Astrocyte of the spinal cord (primary cell): ENCODE measurements at regions not wholly inside any gene's neighbourhood (a gene's known extent, or its start where the extent isn't known, plus 50 kb on each side); places are given as distances from the start of the nearest gene placed in this dataset.

Experiments
- DNase-seq: peaks from one replicate; pipeline ENCODE4 v3.0.0; 2011; ENCODE audit warnings: low read depth, low spot score
- H3K4me3 ChIP-seq: 2 replicates; pipeline ENCODE4 v1.5.1; 2011; ENCODE audit warnings: low read depth, mild to moderate bottlenecking, low read length, moderate library complexity
- in situ Hi-C: cut with HindIII; loops from 2 replicates; pipeline ENCODE4 v1.10.0; 2017; ENCODE audit warnings: low sequenced_read_pairs
- TF ChIP-seq, protein P1 (sequence below): IDR thresholded peaks from 2 replicates; pipeline ENCODE4 v1.5.1; 2012; ENCODE audit warnings: low read depth, mild to moderate bottlenecking, low read length, inconsistent platforms

DNA sequence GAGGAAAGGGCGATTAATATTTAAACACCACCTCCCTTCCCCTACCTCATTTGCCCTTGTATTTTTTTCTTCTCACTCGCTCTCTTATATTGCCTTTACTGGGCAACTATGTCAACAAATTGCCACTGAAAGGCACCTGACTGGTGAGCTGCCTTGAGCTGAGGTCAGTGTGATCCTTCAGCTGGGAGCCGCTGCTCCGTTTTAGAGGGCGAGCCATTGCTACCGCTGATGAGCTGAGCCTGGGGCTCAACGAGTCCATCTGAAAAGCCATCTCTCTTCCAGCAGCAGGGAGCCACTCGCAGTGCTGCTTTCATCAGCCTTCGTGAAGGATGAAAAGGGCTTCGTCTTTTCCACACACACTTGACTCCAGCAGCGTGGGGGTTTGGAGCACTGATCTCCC lies 108.0 kb upstream of the KIF26B start:
- no peak for DNase-seq
- TF ChIP-seq, protein P1, sequence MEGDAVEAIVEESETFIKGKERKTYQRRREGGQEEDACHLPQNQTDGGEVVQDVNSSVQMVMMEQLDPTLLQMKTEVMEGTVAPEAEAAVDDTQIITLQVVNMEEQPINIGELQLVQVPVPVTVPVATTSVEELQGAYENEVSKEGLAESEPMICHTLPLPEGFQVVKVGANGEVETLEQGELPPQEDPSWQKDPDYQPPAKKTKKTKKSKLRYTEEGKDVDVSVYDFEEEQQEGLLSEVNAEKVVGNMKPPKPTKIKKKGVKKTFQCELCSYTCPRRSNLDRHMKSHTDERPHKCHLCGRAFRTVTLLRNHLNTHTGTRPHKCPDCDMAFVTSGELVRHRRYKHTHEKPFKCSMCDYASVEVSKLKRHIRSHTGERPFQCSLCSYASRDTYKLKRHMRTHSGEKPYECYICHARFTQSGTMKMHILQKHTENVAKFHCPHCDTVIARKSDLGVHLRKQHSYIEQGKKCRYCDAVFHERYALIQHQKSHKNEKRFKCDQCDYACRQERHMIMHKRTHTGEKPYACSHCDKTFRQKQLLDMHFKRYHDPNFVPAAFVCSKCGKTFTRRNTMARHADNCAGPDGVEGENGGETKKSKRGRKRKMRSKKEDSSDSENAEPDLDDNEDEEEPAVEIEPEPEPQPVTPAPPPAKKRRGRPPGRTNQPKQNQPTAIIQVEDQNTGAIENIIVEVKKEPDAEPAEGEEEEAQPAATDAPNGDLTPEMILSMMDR = no peak
- in situ Hi-C loops = no loop called here
- H3K4me3 ChIP-seq = no peak overlapping the region

DNA sequence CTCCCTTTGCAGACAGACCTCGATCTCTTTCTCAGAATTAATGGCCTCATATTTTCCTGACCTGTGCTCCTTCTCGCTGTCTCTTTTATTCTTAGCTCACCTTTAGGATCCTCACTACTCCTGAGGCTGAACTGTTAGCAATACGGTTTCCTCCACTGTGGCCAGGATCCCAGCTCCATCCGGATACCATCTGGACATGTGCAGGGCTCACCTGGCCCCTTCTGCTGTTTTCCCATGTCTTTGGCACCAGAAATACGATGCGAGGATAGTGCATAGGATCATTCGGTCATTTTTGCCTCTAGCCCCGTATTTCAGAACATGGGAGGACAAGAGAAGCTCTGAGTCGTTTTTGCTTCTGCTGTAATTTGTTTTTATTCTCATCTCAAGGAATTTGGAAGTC lies 108.5 kb upstream of the KIF26B start:
- no peak for DNase-seq
- in situ Hi-C loops = no loop called here
- H3K4me3 ChIP-seq = no peak overlapping the region
- TF ChIP-seq, protein P1 = no peak

DNA sequence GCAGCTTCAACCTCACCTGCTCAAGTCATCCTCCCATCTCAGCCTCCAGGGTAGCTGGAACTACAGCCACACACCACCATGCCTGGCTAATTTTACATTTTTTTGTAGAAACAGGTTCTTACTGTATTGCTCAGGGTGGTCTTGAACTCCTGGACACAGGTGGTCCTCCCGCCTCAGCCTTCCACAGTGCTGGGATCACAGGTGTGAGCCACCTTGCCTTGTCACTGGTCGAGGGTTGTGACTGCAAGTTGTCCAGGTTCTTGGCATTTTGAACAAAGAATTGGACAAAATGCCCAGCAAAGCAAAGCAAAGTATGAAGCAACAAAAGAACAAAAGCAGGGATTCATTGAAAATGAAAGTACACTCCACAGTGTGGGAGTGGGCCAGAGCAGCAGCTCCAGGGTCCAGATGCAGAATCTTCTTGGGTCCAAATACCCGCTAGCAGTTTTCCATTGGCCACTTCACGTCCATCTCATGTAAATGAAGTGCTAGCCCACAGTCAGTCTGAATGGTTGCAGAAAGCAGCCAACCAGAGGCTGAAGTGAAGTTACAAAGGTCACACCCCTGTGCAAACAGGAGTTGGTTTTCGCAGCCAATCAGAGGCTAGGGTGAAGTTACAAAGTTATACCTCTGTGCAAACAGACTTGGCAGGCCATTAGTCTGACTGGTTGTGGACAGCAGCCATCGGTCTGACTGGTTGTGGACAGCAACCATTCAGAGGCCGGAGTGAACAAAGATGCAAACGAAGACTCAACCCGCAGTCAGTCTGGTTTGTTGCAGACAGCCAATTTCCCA lies 109.5 kb upstream of the KIF26B start:
- H3K4me3 ChIP-seq = no peak overlapping the region
- in situ Hi-C loops = no loop called here
- TF ChIP-seq, protein P1 = no peak
- DNase-seq = peak; percentile 51

GRCh38 chr1:245043611-245043940 lies 111.2 kb upstream of the KIF26B start:
- TF ChIP-seq, protein P1 = no peak

GRCh38 chr1:245041058-245041698 lies 113.6 kb upstream of the KIF26B start:
- no peak overlapping the region for H3K4me3 ChIP-seq
- TF ChIP-seq, protein P1 = no peak
- in situ Hi-C loops = no loop called here
- DNase-seq = no peak

More at GRCh38 chr1:245043611-245043940, 111.2 kb upstream of the KIF26B start:
- no peak overlapping the region for H3K4me3 ChIP-seq
- no peak for DNase-seq
- in situ Hi-C loops = no loop called here

DNA sequence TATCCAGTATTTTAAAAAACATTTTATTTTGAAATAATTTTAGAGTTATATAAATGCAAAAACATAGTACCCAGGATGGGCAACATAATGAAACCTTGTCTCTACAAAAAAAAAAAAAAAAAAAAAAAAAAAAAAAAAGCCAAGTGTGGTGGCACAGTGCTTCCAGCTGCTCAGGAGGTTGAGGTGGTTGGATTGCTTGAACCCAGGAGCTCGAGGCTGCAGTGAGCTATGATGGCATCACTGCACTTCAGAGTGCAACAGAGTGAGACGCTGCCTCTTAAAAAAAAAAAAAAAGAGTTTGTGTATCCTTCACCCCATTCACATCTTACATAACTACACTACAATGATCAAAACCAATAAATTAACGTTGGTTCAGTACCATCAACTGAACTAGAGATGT lies 115.6 kb upstream of the KIF26B start:
- TF ChIP-seq, protein P1 = no peak
- no peak overlapping the region for H3K4me3 ChIP-seq
- in situ Hi-C loops = no loop called here
- DNase-seq = no peak
